Myocyte (in vitro differentiated cells): ENCODE measurements at regions not wholly inside any gene's neighbourhood (a gene's known extent, or its start where the extent isn't known, plus 50 kb on each side); places are given as distances from the start of the nearest gene placed in this dataset.
"Not testable (repeated sequence)": the region's sequence is repeated elsewhere in the genome, so short reads cannot be mapped to it uniquely, and the experiment has no call there.

Experiments used
- DNase-seq: peaks from one replicate; pipeline ENCODE4 v3.0.0-alpha.2; 2012; ENCODE audit warnings: low read depth

GRCh38 chr12:28059668-28060067 is 87.1 kb upstream of the PTHLH start:
- no peak for DNase-seq

- no peak for DNase-seq
These were observed 88.3 kb upstream of the PTHLH start for GRCh38 chr12:28060871-28061270.

GRCh38 chr12:28063355-28063880 is 90.9 kb upstream of the PTHLH start:
- DNase-seq, result no peak

GRCh38 chr12:28065374-28065773 is 92.8 kb upstream of the PTHLH start:
- no peak for DNase-seq

- DNase-seq, result no peak
These were observed 93.5 kb upstream of the PTHLH start for GRCh38 chr12:28065889-28066630.

- DNase-seq, result no peak
These were observed 94.3 kb upstream of the PTHLH start for GRCh38 chr12:28066879-28067278.

GRCh38 chr12:28068467-28068866 is 95.9 kb upstream of the PTHLH start:
- no peak for DNase-seq

GRCh38 chr12:28079539-28079938 is 107.0 kb upstream of the PTHLH start:
- peak; percentile 28 for DNase-seq

- DNase-seq, result no peak
These were observed 108.2 kb upstream of the CCDC91 start for GRCh38 chr12:28082096-28082495.

- DNase-seq, result no peak
These were observed 106.2 kb upstream of the CCDC91 start for GRCh38 chr12:28083840-28084678.

GRCh38 chr12:28086521-28087155 is 103.6 kb upstream of the CCDC91 start:
- DNase-seq, result no peak

- no peak for DNase-seq
These were observed 101.5 kb upstream of the CCDC91 start for GRCh38 chr12:28088566-28089272.

GRCh38 chr12:28089338-28089737 is 100.9 kb upstream of the CCDC91 start:
- DNase-seq, result peak; percentile 13

GRCh38 chr12:28090835-28091234 is 99.4 kb upstream of the CCDC91 start:
- no peak for DNase-seq

- DNase-seq, result no peak
These were observed 97.9 kb upstream of the CCDC91 start for GRCh38 chr12:28092396-28092795.

- no peak for DNase-seq
These were observed 93.6 kb upstream of the CCDC91 start for GRCh38 chr12:28096649-28097048.

- DNase-seq, result no peak
These were observed 93.0 kb upstream of the CCDC91 start for GRCh38 chr12:28097221-28097620.

- DNase-seq, result not testable (repeated sequence)
These were observed 91.0 kb upstream of the CCDC91 start for GRCh38 chr12:28099245-28099644.

GRCh38 chr12:28099871-28100270 is 90.4 kb upstream of the CCDC91 start:
- DNase-seq, result no peak

- no peak for DNase-seq
These were observed 89.5 kb upstream of the CCDC91 start for GRCh38 chr12:28100717-28101116.

- DNase-seq, result no peak
These were observed 85.9 kb upstream of the CCDC91 start for GRCh38 chr12:28104316-28104715.
